ENCODE measurements at regions not wholly inside any gene's neighbourhood (a gene's known extent, or its start where the extent isn't known, plus 50 kb on each side); places are given as distances from the start of the nearest gene placed in this dataset.
"Not testable (repeated sequence)": the region's sequence is repeated elsewhere in the genome, so short reads cannot be mapped to it uniquely, and the experiment has no call there.

DNA sequence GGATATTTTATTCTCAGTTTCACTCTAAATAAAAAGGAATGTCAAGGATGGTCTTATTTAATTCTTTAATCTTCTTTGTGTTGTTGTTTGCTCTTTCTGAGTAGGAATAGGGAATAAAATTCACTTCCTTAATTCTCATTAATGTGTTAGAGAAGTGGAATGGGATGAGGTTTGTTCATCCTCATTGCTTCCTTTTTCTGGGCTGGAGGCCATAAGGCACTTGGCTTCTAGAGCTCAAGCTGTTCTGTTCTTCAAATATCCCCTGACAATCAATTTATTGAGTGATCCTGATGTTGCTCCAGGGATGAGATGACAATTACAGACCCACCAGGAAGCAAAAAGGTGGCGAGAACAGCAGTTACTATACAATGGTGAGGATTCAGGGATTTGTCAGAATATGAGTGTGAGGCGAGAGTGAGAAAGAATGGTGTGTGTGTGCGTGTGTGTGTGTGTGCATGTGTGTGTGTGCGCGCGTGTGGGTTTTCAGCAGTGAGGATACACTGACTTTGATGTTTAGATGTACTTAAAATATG is 557.6 kb upstream of the FANCL start:
- DNase-seq (ENCODE audit: low read depth, low spot score) = no peak

DNA sequence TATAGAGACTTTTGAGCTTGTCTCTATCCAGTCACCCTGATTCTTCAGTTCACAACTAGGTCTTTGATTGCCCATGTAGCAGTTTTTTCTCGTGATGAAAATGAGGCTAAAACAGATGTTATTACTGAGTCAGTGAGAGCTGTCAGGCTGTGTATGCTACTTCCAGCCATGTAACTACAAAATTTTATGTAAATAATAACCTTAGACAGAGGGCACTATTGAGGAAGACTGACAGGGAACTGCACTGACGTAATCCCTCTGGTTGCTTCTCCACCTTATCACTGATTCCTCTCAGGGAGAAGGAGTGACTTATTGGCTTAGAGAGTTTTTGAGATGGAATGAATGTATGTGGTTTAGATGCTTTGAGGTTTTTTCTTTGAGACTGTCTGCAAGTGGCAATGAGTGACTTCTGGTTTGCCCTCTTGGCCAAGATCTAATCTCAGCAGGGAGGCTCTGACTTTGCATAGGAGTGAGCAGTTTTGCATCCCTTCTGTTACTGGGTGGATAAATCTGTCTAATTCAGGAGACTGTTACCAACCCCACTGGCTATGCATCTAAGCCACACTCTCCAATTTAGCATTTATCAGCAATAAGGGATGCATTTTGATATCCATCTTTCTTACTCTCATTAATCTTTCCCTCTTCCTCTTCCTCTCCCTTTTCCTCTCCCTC is 555.2 kb upstream of the FANCL start:
- DNase-seq (ENCODE audit: low read depth, low spot score) = no peak

DNA sequence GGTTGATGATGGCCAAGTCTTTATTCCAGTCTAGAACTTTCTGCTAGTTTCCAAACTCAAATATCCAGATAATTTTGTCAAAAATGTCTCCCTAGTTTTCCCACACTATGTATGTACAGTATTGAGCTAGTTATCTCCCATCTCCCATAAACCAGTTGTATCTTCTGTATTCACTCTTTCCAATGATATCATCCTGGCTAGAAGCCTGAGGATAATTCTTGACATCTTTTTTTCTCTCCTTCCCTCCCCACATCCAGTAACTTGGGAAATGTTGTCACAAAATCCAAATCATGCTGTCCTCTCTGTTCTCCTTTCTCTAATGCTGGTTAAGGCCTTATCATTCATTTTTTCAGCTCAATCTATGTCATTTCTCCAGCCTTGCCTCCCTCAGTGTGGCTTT is 553.8 kb upstream of the FANCL start:
- no peak for DNase-seq (ENCODE audit: low read depth, low spot score)

DNA sequence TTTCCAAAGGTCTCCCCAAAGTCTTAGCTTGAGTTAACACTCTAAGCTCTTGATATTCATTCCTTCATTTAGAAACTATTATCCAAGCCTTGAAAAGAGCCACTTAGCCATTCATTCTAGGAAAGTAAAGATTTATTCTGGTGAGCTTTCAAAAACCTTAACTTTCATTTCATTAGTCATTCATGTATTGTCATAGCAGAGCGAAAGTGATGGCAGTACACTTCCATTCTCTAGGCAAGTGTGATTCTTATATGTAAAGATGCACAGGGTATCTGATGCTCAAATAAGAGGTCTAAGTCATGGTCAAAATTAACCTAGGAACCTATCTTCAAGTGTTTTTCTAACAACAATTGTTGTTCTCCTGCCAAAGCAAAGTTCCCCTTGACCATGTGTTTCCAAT is 553.0 kb upstream of the FANCL start:
- DNase-seq (ENCODE audit: low read depth, low spot score) = no peak

DNA sequence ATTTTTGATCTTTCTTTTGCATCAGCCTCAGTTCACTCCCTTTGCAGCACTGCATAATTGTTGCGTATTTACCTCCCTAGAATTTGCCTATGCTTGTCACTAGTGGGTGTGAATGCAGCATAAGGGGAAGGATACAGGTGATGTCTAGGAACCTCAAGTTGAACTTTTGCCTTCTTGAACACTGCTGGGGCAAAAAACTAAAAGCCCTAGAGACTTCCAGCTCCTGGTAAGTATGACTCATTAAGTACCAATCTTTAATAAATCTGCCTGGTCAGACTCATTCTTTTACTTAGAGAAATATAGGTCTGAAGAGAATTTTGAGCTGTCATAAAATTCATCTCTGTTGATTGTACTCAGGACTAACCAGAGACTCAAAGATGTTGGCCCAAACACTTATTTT is 547.3 kb upstream of the FANCL start:
- DNase-seq (ENCODE audit: low read depth, low spot score) = no peak

DNA sequence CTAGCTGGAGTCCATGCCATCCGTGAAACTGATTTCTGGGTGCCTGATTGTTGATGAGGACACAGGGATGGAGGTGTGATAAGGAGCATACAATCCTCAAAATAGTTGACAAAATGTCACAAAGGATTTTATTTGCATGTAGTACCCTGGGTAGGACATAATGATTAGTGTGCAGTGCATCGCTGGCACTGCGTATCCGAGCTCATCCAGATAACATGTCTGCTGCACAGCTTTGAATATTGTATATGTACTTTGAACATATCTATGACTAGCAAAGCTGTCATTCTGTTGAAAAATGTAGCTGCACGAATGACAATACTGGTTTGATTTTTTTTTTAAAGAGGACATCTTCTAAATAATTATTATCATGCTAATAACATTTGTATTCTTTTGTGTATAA is 529.7 kb upstream of the FANCL start:
- DNase-seq (ENCODE audit: low read depth, low spot score) = no peak

DNA sequence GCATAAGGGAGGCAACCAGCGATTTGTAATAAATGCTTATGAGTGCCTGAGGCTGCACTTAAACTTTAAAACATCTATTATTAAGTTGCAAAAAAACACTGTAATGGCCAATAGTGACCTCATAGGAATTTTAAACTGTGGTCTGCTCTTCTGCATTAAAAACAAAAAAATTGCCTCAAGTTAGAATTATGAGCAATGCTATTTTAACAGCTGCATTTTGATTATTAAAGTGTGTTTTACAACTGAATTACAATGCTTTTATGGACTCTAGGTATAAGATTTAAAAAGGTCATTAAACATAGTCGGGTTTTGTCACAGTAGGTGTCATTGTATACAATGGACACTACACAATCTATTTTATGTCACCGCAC is 528.7 kb upstream of the FANCL start:
- DNase-seq (ENCODE audit: low read depth, low spot score) = no peak

DNA sequence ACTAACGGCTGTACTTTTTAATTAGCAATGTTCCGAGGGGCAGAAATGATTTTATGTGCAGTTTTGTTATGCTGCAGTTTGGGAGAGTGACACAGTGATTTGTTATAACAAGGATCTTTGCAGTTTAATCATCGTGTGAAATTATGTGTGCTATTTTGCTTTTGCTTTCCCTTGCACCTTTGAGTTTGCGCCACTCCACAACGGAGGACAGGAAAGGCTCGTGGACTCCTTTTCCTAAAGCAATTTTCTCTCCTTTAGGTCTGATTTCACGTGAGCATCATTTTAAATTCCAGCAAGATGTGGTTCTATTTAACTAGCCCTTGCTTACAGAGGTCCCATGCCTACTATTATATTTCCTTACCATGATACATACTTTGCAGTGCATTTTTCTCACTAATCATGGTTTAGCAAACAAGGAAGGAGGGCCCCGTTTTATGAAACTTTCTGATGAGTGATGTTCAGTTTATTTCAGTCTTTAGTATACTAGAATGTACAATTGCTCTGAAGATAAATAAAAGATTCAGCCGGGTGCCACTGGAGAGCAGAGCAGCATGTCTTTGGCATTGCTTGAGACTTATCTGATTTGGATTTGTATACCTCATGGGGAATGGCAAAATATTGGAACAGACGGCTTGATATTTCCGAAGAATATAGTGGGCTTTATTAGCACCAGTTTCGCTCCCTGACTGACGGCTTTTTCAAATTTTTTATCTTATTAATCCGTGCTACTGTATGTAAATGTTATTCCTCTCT is 528.2 kb upstream of the FANCL start:
- DNase-seq (ENCODE audit: low read depth, low spot score) = no peak

DNA sequence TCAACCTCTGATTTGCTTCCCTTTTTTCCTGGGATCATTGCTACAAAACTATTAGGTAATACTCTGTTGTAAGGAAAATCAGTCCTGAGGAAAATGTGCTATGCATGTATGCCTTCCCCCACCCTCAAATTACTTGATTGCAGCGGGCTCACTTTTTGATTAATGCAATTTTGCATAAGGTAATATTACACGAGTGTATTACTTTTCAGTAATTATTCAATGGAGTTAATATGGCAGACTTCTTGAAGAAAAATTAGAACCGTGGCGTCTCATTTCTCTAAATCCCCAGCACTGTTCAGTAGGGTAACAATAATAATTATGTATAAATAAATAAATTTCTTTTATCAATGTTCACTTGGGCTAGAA is 527.6 kb upstream of the FANCL start:
- no peak for DNase-seq (ENCODE audit: low read depth, low spot score)

DNA sequence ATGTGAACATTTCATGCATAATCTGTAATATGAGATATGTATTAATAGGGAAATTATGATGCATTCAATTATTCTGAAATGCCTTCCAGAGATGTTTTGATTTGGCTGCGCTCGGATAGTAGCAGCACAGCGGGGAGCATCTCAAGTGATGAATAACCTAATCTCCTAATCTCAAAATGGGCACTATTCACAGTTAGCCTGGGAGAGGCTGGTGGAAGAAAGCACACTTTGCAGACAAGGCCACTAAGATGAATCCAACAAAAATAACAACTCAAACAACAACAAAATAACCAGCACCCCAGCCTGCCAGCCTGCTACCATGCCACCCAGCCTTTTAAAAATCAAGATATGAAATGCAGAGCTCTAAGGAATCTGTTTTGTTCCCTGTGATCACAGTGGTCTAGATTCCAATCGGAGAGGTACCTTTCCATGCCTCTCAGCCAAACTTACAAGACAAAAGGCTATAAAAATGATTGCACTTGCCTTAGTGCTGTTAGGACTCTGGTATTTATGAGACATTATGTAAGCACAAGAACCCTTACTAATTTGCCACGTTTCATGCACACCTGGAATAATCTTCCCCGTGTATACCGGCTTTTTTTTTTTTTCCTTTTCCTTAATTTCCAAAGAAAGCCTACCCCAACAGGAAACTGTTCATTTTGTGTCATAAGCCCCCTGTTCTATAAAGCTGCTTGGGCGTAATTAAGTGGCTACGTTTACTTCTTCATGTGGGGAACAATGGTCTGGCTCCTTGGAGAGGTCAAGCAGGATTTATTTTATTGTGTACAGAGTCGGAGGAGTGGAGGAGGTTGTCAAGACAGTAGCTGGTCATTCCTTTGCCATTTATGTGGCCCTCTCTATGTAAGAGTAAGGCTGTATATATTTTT is 526.9 kb upstream of the FANCL start:
- no peak for DNase-seq (ENCODE audit: low read depth, low spot score)

DNA sequence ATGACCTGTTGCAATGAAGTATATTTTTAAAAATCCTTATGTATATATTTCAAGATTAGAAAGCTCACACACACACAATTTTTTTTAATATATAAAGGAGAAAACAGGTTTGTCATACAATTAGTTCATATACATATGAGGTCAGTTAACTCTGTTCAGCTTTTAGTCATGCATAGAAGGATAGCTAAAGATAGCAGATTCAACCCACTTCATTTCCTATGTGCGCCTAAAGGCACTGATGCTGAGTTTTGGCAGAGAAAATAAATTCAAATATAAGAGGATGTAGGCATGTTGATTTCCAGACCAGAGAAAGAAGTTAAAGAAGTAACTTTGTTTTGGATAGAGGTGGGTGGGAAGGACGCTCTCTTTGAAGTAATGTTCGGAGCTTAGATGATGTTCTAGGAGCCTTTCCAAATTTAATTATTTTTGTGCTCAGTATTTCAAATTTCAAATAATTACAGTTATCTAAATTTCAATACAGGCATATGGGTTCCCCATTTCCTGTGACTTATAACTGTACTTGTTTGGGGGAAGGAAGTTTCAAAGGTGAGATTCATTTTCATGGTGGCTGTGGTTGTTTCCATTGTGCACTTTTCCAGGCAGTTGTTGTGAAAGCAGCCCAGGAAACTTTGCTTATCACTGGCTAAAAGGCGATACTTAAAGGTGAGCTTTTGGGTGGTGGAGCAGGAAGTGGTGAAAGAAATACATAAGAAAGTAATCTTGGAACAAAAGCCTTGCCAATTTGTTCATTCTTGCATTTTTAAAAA is 523.4 kb upstream of the FANCL start:
- DNase-seq (ENCODE audit: low read depth, low spot score) = no peak

DNA sequence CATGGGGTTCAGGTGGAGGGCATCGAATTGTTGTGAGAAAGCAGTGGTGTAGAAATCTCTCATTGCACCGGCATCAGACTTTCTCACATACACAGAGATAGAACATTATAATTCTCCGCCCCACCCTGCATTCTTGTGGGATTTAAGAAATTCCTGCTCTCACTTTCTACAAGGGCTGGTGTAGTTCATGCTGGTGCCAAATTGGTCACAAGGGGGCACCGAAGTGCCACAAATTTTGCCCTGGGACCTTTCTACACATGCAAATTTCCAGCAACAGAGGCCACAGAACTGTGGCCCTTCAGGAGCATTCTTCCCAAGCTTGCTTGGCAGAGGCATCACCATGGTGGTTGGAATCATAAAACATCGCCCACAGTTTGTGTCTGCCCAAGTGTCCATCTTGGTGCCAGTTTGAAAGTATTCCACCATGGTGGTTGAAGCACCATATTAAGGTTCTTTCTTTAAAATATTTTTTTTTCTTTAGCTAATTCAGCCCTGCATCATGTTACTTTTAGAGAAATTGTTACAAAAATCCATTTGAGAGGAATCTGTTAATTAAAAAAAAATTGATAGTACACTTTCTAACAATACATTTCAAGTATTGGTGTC is 521.2 kb upstream of the FANCL start:
- peak; percentile 5 for DNase-seq (ENCODE audit: low read depth, low spot score)

DNA sequence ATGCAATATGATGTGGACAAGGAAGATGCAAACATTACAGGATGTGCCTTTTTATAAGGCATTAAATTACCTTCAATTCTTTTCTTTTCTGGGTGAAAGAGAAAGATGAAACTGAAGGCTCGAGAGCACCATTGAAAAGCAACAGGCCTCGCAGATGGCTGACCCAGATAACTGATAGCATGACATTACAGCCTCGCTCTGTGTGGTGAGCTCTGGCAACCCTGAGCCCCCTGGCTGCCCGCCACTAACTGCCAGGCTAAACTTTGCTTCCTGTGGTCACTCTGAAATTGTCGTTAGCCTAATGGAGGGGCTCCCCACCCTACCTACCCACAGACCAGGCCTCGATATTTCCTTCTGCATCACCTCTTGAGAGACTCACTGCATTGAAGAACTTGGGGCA is 516.8 kb upstream of the FANCL start:
- DNase-seq (ENCODE audit: low read depth, low spot score) = no peak

DNA sequence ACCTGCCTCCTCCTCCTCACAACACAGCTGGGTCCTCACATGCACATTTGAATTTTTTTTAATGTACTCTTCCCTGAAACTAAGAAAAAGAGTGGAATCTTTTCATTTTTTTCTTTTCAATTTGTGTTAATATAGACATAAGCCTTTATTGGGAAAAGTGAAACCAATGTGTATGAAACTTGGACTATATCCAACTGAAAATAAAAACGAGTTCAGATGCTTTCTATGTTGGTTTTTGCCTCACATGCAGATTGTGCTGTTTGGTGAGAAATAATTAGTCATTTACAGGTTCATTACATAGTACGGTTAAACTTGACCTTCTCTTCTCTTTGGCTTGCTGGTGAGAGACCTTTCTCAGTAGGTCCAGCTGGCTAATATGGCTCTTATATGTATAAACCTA is 515.2 kb upstream of the FANCL start:
- no peak for DNase-seq (ENCODE audit: low read depth, low spot score)

DNA sequence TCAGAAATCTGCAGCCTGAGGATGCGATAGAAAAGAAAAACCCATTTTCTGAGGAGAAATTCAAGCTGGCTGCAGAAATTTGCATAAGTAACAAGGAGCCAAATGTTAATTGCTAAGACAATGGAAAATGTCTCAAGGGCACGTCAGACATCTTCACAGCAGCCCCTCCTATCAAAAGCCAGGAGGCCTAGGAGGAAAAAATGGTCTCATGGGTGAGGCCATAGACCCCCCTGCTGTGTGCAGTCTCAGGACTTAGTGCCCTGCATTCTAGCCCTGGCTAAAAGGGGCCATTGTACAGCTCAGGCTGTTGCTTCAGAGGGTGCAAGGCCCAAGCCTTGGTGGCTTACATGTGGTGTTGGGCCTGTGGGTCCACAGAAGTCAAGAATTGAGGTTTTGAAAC is 511.4 kb upstream of the FANCL start:
- not testable (repeated sequence) for DNase-seq (ENCODE audit: low read depth, low spot score)

DNA sequence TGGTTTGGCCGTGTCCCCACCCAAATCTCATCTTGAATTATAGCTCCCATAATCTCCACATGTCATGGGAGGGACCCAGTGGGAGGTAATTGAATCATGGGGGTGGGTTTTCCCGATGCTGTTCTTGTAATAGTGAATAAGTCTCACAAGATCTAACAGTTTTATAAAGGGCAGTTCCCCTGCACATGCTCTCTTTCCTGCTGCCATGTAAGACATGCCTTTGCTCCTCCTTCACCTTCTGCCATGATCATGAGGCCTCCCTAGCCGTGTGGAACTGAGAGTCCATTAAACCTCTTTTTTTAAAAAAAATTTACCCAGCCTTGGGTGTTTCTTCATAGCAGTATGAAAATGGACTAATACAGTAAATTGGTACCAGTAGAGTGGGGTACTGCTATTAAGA is 510.6 kb upstream of the FANCL start:
- not testable (repeated sequence) for DNase-seq (ENCODE audit: low read depth, low spot score)

DNA sequence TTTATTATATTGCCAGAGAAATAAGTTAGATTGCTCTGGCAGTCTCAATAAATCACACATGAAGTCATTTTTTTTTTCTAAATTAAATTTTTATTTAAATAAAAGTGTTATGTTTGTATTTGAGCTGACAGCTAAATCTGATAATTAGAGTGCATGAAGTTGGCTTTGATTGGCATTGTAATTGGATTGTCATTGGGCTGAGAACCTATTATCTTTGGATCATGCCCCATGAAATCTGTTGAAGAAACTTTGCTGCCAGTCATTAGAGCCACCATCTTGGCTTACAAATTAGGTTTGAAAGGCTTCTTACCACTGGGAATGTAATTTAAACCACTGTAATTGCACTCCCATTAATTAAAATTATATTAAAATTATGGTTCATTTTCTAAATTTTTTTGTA is 507.9 kb upstream of the FANCL start:
- DNase-seq (ENCODE audit: low read depth, low spot score) = no peak

DNA sequence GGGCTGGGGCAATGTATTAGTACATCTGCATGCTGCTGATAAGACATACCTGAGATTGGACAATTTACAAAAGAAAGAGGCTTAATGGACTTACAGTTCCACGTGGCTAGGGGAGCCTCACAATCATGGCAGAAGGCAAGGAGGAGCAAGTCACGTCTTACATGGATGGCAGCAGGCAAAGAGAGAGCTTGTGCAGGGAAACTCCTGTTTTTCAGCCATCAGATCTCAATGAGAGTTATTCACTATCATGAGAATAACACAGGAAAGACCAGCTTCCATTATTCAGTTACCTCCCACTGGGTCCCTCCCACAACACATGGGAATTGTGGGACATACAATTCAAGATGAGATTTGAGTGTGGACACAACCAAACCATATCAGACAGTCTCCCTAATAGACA is 504.2 kb upstream of the FANCL start:
- not testable (repeated sequence) for DNase-seq (ENCODE audit: low read depth, low spot score)

DNA sequence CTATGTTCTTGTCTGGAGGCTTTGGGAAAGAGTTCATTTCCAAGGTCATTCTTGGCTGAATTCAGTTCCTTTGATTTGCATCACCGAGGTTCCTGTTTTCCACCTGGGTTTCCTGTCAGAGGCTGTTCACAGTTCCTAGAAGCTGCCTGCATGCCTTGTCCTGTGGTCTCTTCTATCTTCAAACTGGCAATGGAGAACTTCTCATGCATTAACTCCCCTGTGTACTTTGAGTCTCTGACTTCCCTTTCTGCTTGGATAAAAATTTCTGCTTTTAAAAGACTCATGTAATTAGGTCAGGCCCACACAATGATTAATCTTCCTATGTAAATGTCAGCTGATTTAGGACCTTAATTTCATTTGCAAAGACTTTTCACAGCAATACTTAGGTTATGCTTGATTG is 499.3 kb upstream of the FANCL start:
- no peak for DNase-seq (ENCODE audit: low read depth, low spot score)

DNA sequence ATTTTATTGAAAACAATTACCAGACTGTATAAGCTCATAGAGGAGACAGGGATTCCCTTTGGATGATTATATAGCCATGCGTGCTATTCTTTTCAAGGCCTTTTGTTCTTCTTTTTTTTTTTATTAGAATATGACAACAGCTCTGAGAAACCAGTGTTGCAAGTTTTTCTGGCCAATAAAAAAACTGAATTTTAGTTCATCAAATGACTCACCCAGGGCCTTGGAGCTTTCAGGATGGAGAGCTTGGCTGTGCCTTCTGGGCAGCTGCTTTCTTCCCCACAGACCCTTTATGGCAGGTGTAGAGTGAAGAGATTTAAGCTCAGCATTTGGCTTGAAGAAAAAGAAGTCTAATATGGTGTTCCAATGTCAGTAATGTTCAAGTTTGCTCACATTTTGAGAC is 497.9 kb upstream of the FANCL start:
- no peak for DNase-seq (ENCODE audit: low read depth, low spot score)

DNA sequence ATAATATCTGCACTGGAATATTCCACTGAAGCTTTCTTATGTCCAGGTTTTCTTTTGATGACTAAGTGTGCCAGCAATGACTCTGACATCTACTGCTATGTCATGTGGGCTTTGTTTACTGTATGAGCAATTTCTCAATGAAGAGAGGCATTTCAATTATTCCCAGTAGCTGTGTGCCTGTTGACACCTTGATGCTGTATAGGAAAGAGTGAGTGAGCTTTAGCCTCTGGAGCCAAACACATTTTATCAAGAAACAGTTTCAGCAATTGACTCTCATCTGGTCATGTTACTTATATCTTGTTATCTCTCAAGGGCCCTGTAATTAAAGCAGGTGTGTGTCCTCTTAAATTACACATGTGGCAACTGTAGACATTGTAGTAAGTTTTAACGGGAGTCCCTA is 493.2 kb upstream of the FANCL start:
- DNase-seq (ENCODE audit: low read depth, low spot score) = no peak
